ENCODE measurements at regions not wholly inside any gene's neighbourhood (a gene's known extent, or its start where the extent isn't known, plus 50 kb on each side); places are given as distances from the start of the nearest gene placed in this dataset.

GRCh38 chr15:35678774-35679173, 132.8 kb upstream of the DPH6 start:
- Histone ChIP-seq H4K20me1 (ENCODE audit: insufficient read depth, low read length) (no peaks in the 10 kb centered on the region), H3K79me2 (ENCODE audit: insufficient read depth, low read length) (no peaks in the 10 kb centered on the region), H3K9ac (ENCODE audit: low read depth, low read length) (no peak overlapping the region), H3K9me3 (ENCODE audit: insufficient read depth, low read length, severe bottlenecking) (no peaks in the 10 kb centered on the region), H3K27ac (ENCODE audit: low read length) (no peak overlapping the region), H3K27me3 (ENCODE audit: insufficient read depth, low read length, poor library complexity) (no peaks in the 10 kb centered on the region), H3K4me2 (ENCODE audit: insufficient read depth, low read length) (no peak overlapping the region), H3K4me3 (ENCODE audit: low read depth in 1 of 2, low read length in 2 of 2) (no peak overlapping the region), H3K36me3 (ENCODE audit: insufficient read depth, low read length) (no peaks in the 10 kb centered on the region), H3K4me1 (ENCODE audit: insufficient read depth, low read length) (peaks cover 5% of the 10 kb centered on the region; the same call in 1 of the 2 replicates), H2AFZ (ENCODE audit: low read depth, low read length) (no peak overlapping the region)
- ATAC-seq (ENCODE audit: insufficient read depth, low read depth) (no peak), DNase-seq (no peak)
- no peak for TF ChIP-seq EZH2 (IDR thresholded peaks at IDR 0.05; ENCODE audit: borderline replicate concordance, low read depth, low read length, severe bottlenecking)
- no peak for TF ChIP-seq CTCF (IDR thresholded peaks at IDR 0.05; ENCODE audit: borderline replicate concordance, extremely low read depth, low read length, poor library complexity, severe bottlenecking)

- Histone ChIP-seq H3K79me2 (ENCODE audit: insufficient read depth, low read length) (no peaks in the 10 kb centered on the region), H3K27me3 (ENCODE audit: insufficient read depth, low read length, poor library complexity) (no peaks in the 10 kb centered on the region), H3K27ac (ENCODE audit: low read length) (no peak overlapping the region), H3K9ac (ENCODE audit: low read depth, low read length) (no peak overlapping the region), H3K9me3 (ENCODE audit: insufficient read depth, low read length, severe bottlenecking) (no peaks in the 10 kb centered on the region), H4K20me1 (ENCODE audit: insufficient read depth, low read length) (no peaks in the 10 kb centered on the region), H3K4me1 (ENCODE audit: insufficient read depth, low read length) (peaks cover 5% of the 10 kb centered on the region; the same call in 1 of the 2 replicates), H3K4me2 (ENCODE audit: insufficient read depth, low read length) (no peak overlapping the region), H2AFZ (ENCODE audit: low read depth, low read length) (no peak overlapping the region), H3K4me3 (ENCODE audit: low read depth in 1 of 2, low read length in 2 of 2) (no peak overlapping the region), H3K36me3 (ENCODE audit: insufficient read depth, low read length) (no peaks in the 10 kb centered on the region)
- no peak for ATAC-seq (ENCODE audit: insufficient read depth, low read depth)
- no peak for DNase-seq
- TF ChIP-seq CTCF (IDR thresholded peaks at IDR 0.05; ENCODE audit: borderline replicate concordance, extremely low read depth, low read length, poor library complexity, severe bottlenecking) (no peak), EZH2 (IDR thresholded peaks at IDR 0.05; ENCODE audit: borderline replicate concordance, low read depth, low read length, severe bottlenecking) (no peak)
Measured at GRCh38 chr15:35679186-35679585, 133.2 kb upstream of the DPH6 start.

GRCh38 chr15:35680951-35681350, 135.0 kb upstream of the DPH6 start:
- Histone ChIP-seq H3K27ac (ENCODE audit: low read length) (no peak overlapping the region), H3K4me1 (ENCODE audit: insufficient read depth, low read length) (no peaks in the 10 kb centered on the region), H3K27me3 (ENCODE audit: insufficient read depth, low read length, poor library complexity) (no peaks in the 10 kb centered on the region), H3K4me2 (ENCODE audit: insufficient read depth, low read length) (no peak overlapping the region), H2AFZ (ENCODE audit: low read depth, low read length) (no peak overlapping the region), H3K9ac (ENCODE audit: low read depth, low read length) (no peak overlapping the region), H4K20me1 (ENCODE audit: insufficient read depth, low read length) (no peaks in the 10 kb centered on the region), H3K9me3 (ENCODE audit: insufficient read depth, low read length, severe bottlenecking) (no peaks in the 10 kb centered on the region), H3K36me3 (ENCODE audit: insufficient read depth, low read length) (no peaks in the 10 kb centered on the region), H3K4me3 (ENCODE audit: low read depth in 1 of 2, low read length in 2 of 2) (no peak overlapping the region), H3K79me2 (ENCODE audit: insufficient read depth, low read length) (no peaks in the 10 kb centered on the region)
- no peak for ATAC-seq (ENCODE audit: insufficient read depth, low read depth)
- no peak for DNase-seq
- no peak for TF ChIP-seq EZH2 (IDR thresholded peaks at IDR 0.05; ENCODE audit: borderline replicate concordance, low read depth, low read length, severe bottlenecking)
- no peak for TF ChIP-seq CTCF (IDR thresholded peaks at IDR 0.05; ENCODE audit: borderline replicate concordance, extremely low read depth, low read length, poor library complexity, severe bottlenecking)

GRCh38 chr15:35686347-35686746, 140.4 kb upstream of the DPH6 start:
- no peak for DNase-seq
- H3K27ac ChIP-seq (ENCODE audit: low read length): no peak overlapping the region

More at GRCh38 chr15:35686347-35686746, 140.4 kb upstream of the DPH6 start:
- Histone ChIP-seq H3K27me3 (ENCODE audit: insufficient read depth, low read length, poor library complexity) (no peaks in the 10 kb centered on the region), H3K79me2 (ENCODE audit: insufficient read depth, low read length) (no peaks in the 10 kb centered on the region), H2AFZ (ENCODE audit: low read depth, low read length) (no peak overlapping the region), H3K4me3 (ENCODE audit: low read depth in 1 of 2, low read length in 2 of 2) (no peak overlapping the region), H3K4me2 (ENCODE audit: insufficient read depth, low read length) (no peak overlapping the region), H3K9me3 (ENCODE audit: insufficient read depth, low read length, severe bottlenecking) (no peaks in the 10 kb centered on the region), H3K9ac (ENCODE audit: low read depth, low read length) (no peak overlapping the region), H3K36me3 (ENCODE audit: insufficient read depth, low read length) (no peaks in the 10 kb centered on the region), H4K20me1 (ENCODE audit: insufficient read depth, low read length) (no peaks in the 10 kb centered on the region), H3K4me1 (ENCODE audit: insufficient read depth, low read length) (no peaks in the 10 kb centered on the region)
- ATAC-seq (ENCODE audit: insufficient read depth, low read depth): no peak
- no peak for TF ChIP-seq EZH2 (IDR thresholded peaks at IDR 0.05; ENCODE audit: borderline replicate concordance, low read depth, low read length, severe bottlenecking)
- no peak for TF ChIP-seq CTCF (IDR thresholded peaks at IDR 0.05; ENCODE audit: borderline replicate concordance, extremely low read depth, low read length, poor library complexity, severe bottlenecking)

All from DND-41 (cell line).